ENCODE measurements at regions not wholly inside any gene's neighbourhood (a gene's known extent, or its start where the extent isn't known, plus 50 kb on each side); places are given as distances from the start of the nearest gene placed in this dataset.

- no peak for TF ChIP-seq PKNOX1 (IDR thresholded peaks at IDR 0.05)
These were observed 638.9 kb upstream of the AGA start (continued) for GRCh38 chr4:178081176-178081575.

- RAD21 ChIA-PET (ENCODE audit: unreplicated experiment), result no interaction called here
- WGBS (ENCODE audit: insufficient coverage, insufficient replicate concordance, low lambda C conversion rate, missing lambda C conversion rate), result 2% methylated on average over 3 of the region's 3 CpGs
- POLR2A ChIA-PET, result no interaction called here
- Histone ChIP-seq H3K27ac (ENCODE audit: control insufficient read depth, insufficient read depth) (no peak overlapping the region), H4K20me1 (ENCODE audit: control insufficient read depth, insufficient read depth) (no peaks in the 10 kb centered on the region), H2AFZ (ENCODE audit: control insufficient read depth, low read depth, low read length) (no peak overlapping the region), H3K9ac (ENCODE audit: control insufficient read depth, insufficient read depth, low read length) (no peak overlapping the region), H3K4me1 (ENCODE audit: control insufficient read depth, insufficient read depth, low read length) (no peaks in the 10 kb centered on the region), H3K36me3 (ENCODE audit: control insufficient read depth in 2 of 2, insufficient read depth in 2 of 2, low read length in 1 of 2) (no peaks in the 10 kb centered on the region), H3K4me2 (ENCODE audit: control insufficient read depth, insufficient read depth) (no peak overlapping the region), H3K9me3 (replicated peaks; ENCODE audit: control insufficient read depth, insufficient read depth, low read length) (no peaks in the 10 kb centered on the region), H3K4me3 (no peak overlapping the region), H3K79me2 (ENCODE audit: control insufficient read depth, insufficient read depth, low read length) (no peaks in the 10 kb centered on the region), H3K27me3 (replicated peaks in 1 of 2; ENCODE audit: control insufficient read depth in 2 of 2, insufficient read depth in 2 of 2, low read length in 1 of 2) (no peaks in the 10 kb centered on the region)
- in situ Hi-C loops (cut with MboI) (no loop called here), intact Hi-C loops (cut with micrococcal nuclease; ENCODE audit: unreplicated experiment) (no loop called here)
- no peak for FAIRE-seq
- TF ChIP-seq PAX5 (IDR thresholded peaks at IDR 0.05; ENCODE audit: borderline replicate concordance, low read depth, low read length) (no peak), MEF2A (IDR thresholded peaks at IDR 0.05; ENCODE audit: insufficient read depth, low read depth, low read length) (no peak), POLR2A (IDR thresholded peaks at IDR 0.05; ENCODE audit: low read depth, low read length) (no peak), ZNF687 (IDR thresholded peaks at IDR 0.05) (no peak), E2F8 (IDR thresholded peaks at IDR 0.05; ENCODE audit: low read depth, partially characterized antibody) (no peak), IRF3 (IDR thresholded peaks at IDR 0.05) (no peak), RFX5 (IDR thresholded peaks at IDR 0.05; ENCODE audit: low read depth, low read length) (no peak), FOXM1 (IDR thresholded peaks at IDR 0.05; ENCODE audit: low read depth, low read length) (no peak), JUND (IDR thresholded peaks at IDR 0.05; ENCODE audit: low read depth, low read length) (no peak)
- SMC1A ChIA-PET (ENCODE audit: uncharacterized antibody, unreplicated experiment), result interaction anchor here (0.9 kb wide), 2 partner anchors 15 to 19 kb away, joined by 3 read pairs; no protein-coding TSS in a partner anchor
- CTCF ChIA-PET, result interaction anchor here (0.8 to 1.0 kb wide), 2 partner anchors 36 to 528 kb away, joined by 3 read pairs; no protein-coding TSS in a partner anchor
- no peak for DNase-seq (ENCODE audit: low read depth, low spot score)
- BruUV-seq (replicated peaks), result no TSS peak
- no peak for ATAC-seq
These were observed 639.7 kb upstream of the AGA start for GRCh38 chr4:178081896-178082295.

Measured in GM12878 (cell line).